HG03520 (cell line): ENCODE measurements at regions not wholly inside any gene's neighbourhood (a gene's known extent, or its start where the extent isn't known, plus 50 kb on each side); places are given as distances from the start of the nearest gene placed in this dataset.
"Not testable (repeated sequence)": the region's sequence is repeated elsewhere in the genome, so short reads cannot be mapped to it uniquely, and the experiment has no call there.

Experiments used
- ATAC-seq: cut with Tn5 transposase; IDR thresholded peaks from one replicate; pipeline ENCODE4 v1.9.1; 2021; ENCODE audit warnings: mild to moderate bottlenecking, moderate library complexity; ENCODE audit not compliant: unreplicated experiment

DNA sequence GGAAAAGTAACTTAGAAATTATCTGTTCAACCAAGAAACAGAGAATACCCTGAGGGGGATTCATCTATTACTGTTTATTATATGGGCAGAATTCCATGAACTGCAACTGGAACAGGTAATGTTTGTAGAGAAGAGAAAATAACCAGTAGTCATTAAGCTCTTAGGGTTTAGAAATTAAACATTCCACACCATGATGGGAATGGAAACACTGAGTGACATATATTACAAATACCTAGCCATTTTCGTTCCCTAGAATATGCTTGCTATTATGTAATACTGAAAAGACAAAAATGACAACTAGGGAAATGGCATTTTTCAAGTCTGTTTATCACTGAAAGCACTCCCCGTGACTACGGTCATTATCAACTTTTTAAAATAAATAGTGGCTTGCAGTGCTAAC is 1007.4 kb downstream of the GATA3 start:
- no peak for ATAC-seq

DNA sequence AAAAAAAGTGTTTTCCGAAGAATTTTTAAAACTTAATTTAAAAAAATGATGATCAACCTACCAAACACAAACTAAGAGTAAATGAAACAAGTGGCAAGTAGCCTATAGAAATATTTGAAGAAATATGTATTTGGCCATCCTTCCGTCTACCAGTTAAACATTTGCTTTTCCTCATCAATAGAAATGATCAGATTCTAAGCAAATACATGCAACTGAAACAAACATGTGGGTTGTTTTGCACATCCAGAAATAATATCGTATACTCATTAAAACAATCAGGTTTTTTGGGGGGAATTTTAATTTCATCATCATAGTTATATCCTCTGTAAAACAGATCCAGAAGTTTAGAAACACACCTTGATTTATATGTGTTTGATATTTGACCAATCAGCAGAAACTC is 1011.7 kb downstream of the GATA3 start:
- ATAC-seq, result no peak

DNA sequence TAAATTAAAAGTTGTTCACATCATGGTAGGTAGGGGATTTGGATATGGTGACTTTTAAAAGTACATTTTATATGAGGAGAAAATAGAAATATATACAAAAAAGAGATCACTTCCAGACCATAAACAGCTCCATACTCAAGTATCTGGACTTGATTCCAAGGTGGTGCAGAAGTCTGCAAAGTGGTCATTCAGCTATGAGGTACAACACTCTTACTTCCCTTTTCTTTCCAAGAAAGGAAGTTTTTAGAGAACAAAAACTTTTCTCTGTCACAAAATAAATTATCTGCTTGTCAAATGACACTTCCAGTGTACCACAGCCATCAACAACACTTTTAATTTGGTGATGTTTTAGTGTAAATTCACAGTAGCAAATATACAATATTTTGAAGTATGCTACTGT is 1013.5 kb downstream of the GATA3 start:
- no peak for ATAC-seq

DNA sequence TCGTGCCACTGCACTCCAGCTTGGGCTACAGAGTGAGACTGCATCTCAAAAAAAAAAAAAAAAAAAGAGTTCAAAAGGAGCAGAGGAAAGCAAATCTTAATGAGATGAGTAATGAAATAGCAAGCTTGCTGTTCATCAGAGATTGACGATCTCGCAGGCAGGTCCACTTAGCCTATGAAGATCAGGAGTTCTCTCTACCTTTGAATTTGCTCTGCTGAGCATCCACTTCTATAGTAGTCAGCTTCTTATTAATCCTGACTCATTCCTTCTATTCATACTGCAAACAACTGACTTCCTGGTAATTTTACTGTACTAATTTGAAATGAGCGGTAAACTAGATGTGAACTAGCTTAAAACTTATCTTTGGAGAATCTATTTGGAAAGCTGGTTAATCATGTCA is 1014.6 kb downstream of the GATA3 start:
- ATAC-seq, result no peak

DNA sequence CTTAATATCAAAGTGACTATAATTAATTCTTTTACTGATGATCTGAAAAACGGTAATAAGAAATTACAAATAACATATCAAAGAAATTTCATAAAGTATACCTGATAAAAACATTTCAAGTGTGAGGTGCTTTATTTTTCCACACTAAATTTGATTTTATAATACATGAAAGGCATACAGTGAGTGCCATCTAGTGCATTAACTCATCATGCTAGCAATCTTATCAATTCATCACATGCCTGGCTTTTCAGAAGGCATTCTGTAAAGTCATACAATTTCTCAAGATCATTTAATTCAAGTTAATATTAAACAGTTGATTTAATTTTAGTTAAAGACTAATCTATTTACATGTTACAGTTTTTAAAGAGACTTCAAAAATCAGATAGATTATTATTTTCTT is 1020.9 kb downstream of the GATA3 start:
- ATAC-seq, result no peak

DNA sequence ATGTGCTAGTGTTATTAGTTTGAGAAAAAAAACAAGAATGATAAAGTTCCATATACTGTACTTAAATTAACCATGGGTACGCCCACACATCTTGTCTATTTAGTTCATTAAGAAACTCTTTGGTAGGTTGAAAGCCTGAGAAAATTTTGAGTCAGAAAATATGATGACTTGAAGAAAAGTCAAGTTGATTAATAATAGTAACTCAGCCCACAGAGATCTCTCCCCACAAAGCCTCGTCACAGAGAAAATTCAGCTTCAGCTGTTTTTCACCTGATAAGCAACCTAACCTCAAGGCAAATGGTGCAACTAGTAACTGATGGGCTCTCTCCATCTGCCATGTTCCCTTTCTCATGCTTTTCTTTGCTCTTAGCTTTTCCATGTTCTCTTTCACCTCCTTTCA is 1021.6 kb downstream of the GATA3 start:
- no peak for ATAC-seq

DNA sequence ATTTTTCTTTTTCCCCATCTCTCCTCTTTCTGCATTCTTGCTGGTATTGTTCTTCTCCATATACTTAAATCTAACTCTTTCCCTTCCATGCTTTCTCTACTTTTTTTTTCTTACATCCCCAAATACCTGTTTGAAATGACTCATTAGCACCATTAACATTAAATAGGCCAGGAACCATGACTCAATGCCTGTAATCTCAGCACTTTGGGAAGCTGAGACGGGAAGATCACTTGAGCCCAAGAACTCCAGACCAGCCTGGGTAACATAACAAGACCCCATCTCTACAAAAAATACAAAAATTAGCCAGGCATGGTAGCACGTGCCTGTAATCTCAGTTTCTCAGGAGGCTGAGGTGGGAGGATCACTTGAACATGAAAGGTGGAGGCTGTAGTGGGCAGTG is 1026.8 kb downstream of the GATA3 start:
- no peak for ATAC-seq

DNA sequence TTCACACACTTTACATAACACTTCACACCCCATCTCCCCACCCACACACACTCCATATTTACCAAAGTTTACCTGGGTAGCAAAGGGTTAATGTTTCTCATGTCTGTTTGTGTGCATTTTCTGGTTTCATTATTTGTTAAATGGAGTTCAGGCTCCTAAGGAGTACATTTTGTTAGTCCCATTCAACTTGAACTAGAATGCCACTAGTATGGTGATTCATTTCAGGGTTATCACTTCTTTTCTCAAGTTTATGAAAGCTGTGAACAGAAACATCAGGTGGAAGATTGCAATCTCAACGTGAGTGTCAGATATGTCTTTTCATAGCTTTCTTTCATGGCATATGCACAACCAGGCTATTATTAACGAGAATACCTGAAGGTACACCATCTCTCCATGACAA is 1027.5 kb downstream of the GATA3 start:
- ATAC-seq, result no peak

DNA sequence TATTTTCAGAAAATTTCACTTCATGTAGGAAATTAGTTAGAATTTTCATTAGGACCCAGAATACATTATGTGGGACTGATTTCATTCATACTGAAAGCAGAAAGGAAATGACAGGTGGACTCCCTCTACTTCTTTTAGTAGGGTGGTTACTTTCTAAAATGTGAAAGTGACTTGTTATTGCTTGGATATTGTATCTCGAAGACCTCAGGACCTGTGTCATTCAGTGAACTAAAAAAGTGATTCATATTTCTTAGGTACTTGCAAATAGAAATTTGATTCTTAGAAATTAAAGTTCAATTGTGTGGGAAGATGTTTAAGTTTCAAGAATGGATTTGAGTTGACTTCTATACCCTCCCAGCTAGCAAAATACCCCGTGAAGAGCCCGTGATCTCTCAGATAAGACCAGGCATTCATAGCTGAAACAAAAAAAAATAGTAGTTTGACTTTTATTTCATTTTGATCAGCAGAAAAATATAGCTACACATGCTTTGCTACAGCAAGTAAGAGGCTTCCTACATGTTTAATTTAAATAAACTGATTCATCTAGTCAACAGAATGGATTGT is 1037.1 kb downstream of the GATA3 start:
- no peak for ATAC-seq

DNA sequence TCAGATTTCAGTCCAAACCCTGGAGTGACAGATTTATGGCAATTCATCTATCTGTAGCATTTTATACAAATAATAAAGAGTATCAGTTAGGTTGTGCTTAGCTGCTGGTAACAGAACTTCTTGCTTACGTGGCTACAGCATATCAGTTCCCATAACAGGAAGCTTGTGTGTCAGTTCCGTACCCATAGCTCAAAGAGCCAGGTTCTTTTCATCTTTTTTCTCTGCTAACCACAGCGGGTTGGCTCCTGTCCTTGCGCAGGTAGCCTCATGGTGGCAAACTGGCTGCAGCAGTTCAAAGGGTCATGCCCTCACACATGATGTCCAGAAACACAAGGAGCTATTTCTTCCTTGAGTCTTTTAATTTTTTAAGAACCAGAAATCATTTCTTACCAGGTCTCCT is 1041.8 kb downstream of the GATA3 start:
- ATAC-seq, result no peak

DNA sequence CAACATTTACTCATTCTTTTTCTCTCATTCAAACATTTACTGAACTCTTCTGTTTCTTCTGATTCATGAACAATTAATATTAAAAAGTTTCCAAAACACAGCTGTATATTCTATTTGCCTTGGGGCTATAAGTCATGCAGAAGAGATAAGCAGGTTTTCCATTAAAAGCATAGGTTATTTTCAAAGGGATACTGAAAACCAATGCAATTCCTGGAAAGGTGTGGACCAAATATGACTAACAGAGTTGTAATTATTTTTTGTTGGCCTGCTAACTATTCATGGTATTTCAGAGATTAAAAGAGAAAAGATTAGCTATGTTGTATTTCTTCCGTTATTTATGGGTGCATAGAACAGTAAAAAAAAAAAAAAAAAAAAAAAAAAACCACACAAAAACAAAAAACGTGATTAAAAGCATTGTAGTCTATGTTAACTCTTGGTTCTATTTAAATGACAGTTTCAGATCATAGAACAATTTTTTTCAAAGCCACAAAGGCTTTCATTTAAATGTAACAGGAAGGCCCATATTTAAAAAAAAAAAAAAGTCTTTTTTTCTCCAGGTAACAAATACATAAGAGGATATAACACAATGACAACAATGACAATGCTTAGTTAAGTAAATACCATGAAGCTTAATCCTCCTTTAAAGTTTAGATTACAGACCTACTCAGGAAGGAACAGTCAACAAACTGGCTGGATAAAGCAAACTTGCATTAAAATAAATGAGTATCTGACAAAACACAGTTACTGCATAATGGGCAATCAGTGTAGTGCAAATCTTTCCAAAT is 1042.9 kb downstream of the GATA3 start:
- ATAC-seq, result no peak

DNA sequence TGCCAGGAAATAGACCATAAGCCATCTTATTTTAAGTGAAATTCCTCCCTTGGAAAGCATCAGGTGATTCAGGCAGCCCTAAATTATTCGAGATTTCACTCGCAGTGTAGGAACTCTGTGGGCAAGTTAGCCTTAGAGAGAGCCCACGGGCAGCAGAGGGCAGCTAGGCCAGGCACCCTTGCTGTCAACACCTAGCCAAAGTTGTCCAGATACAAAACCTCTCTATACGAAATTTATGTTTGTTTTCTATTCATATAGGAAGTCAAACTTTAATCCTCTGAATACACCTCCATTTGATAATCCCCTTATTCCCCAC is 1043.5 kb downstream of the GATA3 start:
- no peak for ATAC-seq

DNA sequence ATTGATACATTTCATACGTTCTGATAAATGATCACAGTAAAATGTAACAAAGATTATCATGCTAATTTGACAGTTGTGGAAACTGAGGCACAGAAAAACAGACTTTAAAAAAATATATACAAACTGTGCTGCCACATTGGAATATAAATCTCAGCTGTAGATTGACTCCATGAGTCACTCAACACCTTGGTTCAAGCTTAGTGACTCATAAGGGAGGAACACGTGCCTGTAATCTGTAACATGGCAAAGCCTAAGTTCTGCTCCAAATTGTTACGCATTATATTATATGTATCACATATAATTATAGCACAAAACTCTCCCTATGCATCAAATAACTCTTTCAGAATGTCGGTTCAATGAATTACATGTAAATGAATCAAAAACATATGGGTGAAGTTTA is 1047.5 kb downstream of the GATA3 start:
- ATAC-seq, result no peak

DNA sequence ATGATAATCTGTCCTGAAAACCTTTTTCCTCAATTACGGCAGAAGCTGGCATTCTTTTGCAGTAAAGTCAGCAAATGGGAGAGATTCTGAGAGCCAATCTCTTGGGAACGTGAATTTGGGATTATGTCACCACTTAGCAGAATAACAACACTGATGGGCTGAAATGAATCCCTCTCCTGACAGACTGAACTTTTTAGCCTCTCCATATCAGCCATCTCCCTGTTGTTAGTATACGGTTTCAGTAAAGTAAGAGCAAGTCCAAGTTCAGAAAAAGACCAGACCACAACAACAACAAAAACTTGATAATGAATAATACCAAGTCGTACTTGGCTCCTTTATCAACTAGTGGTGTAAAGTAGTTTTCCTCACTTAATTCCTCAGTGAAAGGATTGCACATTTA is 1048.8 kb downstream of the GATA3 start:
- ATAC-seq, result no peak

DNA sequence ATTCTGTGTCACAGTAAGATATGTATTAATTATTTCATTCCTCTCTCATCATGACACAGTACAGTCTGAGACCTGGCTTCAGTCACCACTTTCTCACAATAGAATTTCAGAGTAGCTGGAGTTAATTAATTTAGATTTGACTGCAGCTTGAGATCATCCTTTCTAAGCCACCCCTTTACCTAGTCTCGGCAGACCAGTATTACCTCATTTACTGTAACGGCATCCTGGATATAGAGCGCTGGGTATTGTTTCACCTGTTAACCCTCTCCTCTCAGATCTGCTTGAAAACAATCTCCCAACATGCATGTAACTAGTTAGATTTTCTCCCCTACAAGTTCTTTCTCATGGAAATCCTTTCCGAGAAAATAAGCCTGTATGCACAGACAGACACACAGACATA is 1057.5 kb downstream of the GATA3 start:
- ATAC-seq, result no peak

DNA sequence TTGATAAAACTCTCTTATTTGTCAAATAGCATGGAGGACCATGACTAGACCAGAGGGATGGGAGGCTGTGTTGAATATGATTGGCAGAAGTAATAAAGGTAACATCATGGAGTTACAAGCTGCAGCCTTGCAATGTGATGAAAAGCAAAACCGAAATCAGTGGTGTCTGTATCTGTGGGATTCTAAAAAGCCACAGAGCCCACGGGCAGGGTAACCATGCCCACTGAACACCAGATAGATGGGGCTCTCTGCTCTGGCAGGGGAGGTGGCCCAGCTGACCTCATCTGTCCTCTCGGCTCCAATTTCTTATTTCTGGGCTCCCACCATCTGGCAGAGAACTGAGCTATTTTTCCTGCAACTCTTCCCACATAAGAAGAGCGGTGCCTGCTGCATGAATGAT is 1072.2 kb downstream of the GATA3 start:
- no peak for ATAC-seq

DNA sequence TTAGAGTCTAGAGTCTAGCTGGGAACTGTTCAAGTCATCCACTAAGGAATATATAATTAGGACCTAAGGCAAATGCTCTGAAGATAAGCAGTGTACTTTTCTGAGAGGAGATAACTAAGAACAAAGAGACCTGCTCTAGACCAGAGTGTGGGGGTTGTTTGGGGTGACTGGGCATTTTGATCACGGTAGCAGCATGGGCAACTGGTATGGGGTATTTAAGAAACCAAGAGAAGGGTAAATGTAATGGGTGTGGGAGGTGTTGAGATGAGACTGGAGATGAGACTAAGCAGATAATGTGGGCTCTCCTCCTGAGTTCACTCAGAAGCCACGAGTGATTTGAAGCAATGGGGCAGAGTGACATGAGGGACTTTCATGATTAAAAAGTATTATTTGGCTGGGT is 1082.9 kb downstream of the GATA3 start:
- no peak for ATAC-seq

DNA sequence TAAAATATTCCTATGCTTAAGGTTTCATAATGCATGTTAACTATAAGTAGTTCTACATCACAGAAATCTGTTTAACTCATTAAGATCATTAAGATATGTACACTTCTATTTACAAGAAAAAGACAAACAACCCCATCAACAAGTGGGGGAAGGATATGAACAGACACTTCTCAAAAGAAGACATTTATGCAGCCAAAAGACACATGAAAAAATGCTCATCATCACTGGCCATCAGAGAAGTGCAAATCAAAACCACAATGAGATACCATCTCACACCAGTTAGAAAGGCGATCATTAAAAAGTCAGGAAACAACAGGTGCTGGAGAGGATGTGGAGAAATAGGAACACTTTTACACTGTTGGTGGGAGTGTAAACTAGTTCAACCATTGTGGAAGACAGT is 1084.3 kb downstream of the GATA3 start:
- ATAC-seq, result not testable (repeated sequence)

DNA sequence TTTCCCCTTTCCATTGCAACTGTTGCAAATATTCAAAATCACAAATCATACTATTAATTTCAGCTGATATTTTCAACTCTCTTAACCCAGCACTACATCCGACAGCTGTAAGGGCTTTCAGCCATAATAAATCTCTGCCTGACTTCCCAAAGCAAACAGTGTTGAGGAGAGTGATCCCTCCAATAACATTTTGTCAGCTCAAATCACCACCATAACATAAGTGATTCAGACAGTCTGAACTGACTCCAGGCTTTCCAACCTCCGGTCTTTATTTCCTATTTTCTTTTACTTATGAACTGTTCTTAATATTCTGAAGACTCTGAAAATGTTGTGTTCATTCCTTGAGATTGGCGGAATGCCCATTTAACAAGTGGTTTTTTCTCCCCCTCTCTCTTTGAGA is 1085.9 kb downstream of the GATA3 start:
- no peak for ATAC-seq

DNA sequence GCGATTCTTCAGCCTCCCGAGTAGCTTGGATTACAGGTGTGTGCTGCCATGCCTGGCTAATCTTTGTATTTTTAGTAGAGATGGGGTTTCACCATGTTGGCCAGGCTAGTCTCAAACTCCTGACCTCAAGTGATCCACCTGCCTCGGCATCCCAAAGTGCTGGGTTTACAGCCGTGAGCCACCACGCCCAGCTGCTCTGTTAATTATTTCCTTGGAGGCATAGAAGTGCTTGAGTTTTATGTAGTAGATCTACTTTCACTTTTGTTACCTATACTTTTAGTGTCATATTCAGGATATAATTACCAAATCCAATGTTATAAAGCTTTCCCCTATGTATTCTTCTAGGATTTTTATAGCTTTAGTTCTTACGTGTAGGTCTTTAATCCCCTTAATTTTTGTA is 1093.0 kb downstream of the GATA3 start:
- ATAC-seq, result no peak

DNA sequence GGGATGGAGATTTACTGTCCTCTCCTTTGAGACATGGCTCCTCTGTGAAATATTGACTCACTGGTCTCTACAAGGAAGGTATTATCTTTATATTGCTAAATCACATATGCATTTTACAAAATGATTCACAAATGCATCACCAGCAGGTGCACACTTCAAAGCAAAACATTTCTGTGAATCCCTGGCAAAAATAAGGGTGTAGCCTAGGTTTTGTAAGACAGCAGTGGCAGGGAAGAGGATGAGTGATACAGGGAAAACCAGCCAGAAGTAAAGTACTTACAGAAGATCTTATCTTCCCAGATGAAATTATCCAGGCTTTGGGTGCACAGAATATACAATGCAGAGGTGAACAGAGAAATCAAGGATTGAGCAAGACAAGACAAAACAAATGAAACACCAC is 1094.6 kb downstream of the GATA3 start:
- ATAC-seq, result no peak

DNA sequence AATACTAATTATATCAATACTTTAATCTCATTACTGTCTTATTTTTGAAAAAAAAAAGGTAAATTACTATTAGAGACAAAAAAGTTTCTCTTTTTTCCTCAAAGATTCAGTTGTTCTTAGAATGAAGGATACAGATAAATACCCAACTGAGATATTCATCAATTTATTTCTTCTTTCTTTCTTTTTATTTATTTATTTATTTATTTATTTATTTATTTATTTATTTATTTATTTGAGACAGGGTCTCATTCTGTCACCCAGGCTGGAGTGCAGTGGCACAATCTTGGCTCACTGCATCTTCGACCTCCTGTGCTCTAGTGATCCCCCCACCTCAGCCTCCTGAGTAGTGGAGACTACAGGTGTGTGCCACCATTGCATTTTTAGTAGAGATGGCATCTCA is 1098.6 kb downstream of the GATA3 start:
- ATAC-seq, result not testable (repeated sequence)

DNA sequence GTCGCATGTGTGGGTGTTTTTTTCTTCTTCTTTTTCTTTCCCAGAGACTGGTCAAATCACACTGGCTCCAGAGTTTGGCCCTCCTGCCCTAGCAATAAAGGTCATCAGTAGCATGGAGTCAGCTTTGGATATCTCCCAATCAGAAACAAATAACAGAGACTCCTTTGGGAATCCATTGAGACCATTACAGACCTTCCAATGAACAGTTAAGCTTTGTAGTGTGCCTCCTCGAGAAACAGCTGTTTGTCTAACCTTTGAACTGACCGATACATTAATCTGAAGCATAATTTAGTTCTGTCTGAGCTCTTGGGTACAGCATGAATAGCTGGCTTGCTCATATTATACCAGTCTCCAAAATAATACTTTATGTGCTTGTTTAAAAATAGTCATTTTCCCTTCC is 1103.2 kb downstream of the GATA3 start:
- no peak for ATAC-seq
